Activated CD4-positive, CD25-positive, alpha-beta regulatory T cell treated with anti-CD3 and anti-CD28 coated beads, Interleukin-2, amount 50 U/mL, for 72 hours (primary cell): ENCODE measurements at regions not wholly inside any gene's neighbourhood (a gene's known extent, or its start where the extent isn't known, plus 50 kb on each side); places are given as distances from the start of the nearest gene placed in this dataset.
"Not testable (repeated sequence)": the region's sequence is repeated elsewhere in the genome, so short reads cannot be mapped to it uniquely, and the experiment has no call there.

Experiments
- DNase-seq: peaks from one replicate; pipeline ENCODE4 v3.0.0; 2021

GRCh38 chr16:50448981-50449380 is 80.2 kb upstream of the BRD7 start:
- no peak for DNase-seq

GRCh38 chr16:50448522-50448921 is 79.7 kb upstream of the BRD7 start:
- no peak for DNase-seq

GRCh38 chr16:50447386-50447785 is 78.6 kb upstream of the BRD7 start:
- not testable (repeated sequence) for DNase-seq

GRCh38 chr16:50446861-50447260 is 78.1 kb upstream of the BRD7 start:
- DNase-seq = no peak

- no peak for DNase-seq
These were observed 77.1 kb upstream of the BRD7 start for GRCh38 chr16:50445621-50446555.

- no peak for DNase-seq
These were observed 75.7 kb upstream of the BRD7 start for GRCh38 chr16:50444526-50444925.

- no peak for DNase-seq
These were observed 73.4 kb upstream of the BRD7 start for GRCh38 chr16:50442221-50442620.

- no peak for DNase-seq
These were observed 72.8 kb upstream of the BRD7 start for GRCh38 chr16:50441486-50442157.

- DNase-seq = no peak
These were observed 72.2 kb upstream of the BRD7 start for GRCh38 chr16:50440991-50441390.

GRCh38 chr16:50440531-50440930 is 71.7 kb upstream of the BRD7 start:
- DNase-seq = no peak

GRCh38 chr16:50437769-50438437 is 69.1 kb upstream of the BRD7 start:
- no peak for DNase-seq

- no peak for DNase-seq
These were observed 67.5 kb upstream of the BRD7 start for GRCh38 chr16:50436271-50436670.

- DNase-seq = no peak
These were observed 66.2 kb upstream of the BRD7 start for GRCh38 chr16:50434872-50435478.

- no peak for DNase-seq
These were observed 61.3 kb upstream of the BRD7 start for GRCh38 chr16:50430076-50430475.

GRCh38 chr16:50428742-50429141 is 60.0 kb upstream of the BRD7 start:
- DNase-seq = no peak

GRCh38 chr16:50428116-50428515 is 59.3 kb upstream of the BRD7 start:
- no peak for DNase-seq

- no peak for DNase-seq
These were observed 58.3 kb upstream of the BRD7 start for GRCh38 chr16:50427107-50427506.

- DNase-seq = no peak
These were observed 56.9 kb upstream of the BRD7 start for GRCh38 chr16:50425648-50426047.

GRCh38 chr16:50425044-50425443 is 56.3 kb upstream of the BRD7 start:
- no peak for DNase-seq

- DNase-seq = no peak
These were observed 54.1 kb upstream of the BRD7 start for GRCh38 chr16:50422926-50423325.

GRCh38 chr16:50419116-50419515 is 50.3 kb upstream of the BRD7 start:
- DNase-seq = no peak
